ENCODE measurements at regions not wholly inside any gene's neighbourhood (a gene's known extent, or its start where the extent isn't known, plus 50 kb on each side); places are given as distances from the start of the nearest gene placed in this dataset.
"Not testable (repeated sequence)": the region's sequence is repeated elsewhere in the genome, so short reads cannot be mapped to it uniquely, and the experiment has no call there.

DNA sequence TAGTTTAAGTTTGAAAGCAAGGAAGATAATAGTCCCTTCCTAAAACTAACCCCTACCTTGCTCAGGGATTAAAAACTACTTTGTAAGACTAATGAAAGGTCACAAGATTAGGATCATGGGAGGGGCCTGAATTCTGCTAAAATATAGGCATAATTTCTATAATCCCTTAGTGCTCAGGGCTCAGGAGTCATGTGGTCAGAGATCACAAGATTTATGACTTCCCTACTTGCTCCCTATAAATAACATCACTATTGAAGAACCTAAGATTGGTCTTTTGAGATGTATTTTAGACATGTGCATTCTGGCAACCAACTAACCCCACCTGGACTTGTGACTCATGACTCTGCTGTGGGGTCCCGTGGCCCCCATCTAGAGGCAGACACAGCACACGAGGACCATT is 81.1 kb downstream of the STMND1 start:
- DNase-seq (no peak), ATAC-seq (no peak)
- H3K9me3 Mint-ChIP-seq, result no peaks in the 10 kb centered on the region
- no peaks in the 10 kb centered on the region for H3K4me1 Mint-ChIP-seq
- H3K27me3 Mint-ChIP-seq, result peaks cover 2% of the 10 kb centered on the region
- no peak overlapping the region for H3K4me3 Mint-ChIP-seq
- no peak overlapping the region for H3K27ac Mint-ChIP-seq

DNA sequence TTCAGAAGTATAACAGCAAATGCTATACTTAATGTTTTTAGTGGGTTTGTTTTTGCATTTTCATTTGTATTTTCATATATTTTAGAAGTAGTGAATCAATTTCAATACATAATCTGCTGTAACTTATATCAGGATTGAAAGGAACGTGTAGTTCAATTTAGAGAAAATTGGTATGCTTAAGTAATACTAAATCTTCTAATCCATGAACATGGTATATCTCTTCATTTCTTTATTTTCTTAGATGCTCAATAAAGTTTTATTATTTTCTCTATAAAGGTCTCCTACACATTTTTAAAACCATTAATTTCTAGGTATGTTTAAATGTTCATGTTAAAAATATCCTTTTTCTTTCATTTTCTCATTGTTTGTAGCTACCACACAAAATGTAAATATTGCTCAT is 85.1 kb downstream of the STMND1 start:
- DNase-seq, result no peak
- H3K4me1 Mint-ChIP-seq, result no peaks in the 10 kb centered on the region
- no peak overlapping the region for H3K4me3 Mint-ChIP-seq
- no peak overlapping the region for H3K27ac Mint-ChIP-seq
- peaks cover 17% of the 10 kb centered on the region for H3K27me3 Mint-ChIP-seq
- no peak for ATAC-seq
- H3K9me3 Mint-ChIP-seq, result no peaks in the 10 kb centered on the region

DNA sequence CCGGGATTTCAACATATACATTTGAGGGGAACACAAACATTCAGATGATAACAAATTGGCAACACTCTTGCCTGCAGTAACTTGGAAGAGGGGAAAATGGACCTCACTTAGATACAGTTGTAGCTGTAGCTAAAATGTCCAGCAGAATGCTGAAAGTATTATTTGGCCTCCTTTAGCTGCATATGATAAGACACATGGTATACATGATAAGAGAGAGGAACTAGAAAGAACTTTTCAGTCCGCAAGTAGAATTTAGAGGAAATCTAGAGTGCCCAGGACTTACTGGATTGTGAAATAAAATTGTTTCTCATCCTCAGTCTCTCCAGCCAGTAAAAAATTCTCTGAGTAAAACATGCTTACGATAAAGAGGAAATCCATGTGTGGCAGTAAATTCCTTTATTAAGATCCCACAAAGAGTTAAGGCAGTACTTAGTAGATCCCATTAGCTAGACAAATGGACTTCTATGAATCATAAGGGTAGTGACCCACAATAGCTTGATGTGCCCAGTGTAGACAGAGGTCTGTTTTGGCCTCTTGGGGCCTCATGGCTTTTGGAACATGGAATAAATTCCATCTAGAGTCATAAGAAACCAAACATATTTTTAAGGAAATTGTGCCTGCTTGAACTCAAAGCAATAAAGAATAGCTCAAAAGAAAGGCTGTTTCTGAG is 87.9 kb upstream of the RBM24 start:
- Mint-ChIP-seq H3K27ac (no peak overlapping the region), H3K27me3 (peaks cover 12% of the 10 kb centered on the region), H3K4me3 (no peak overlapping the region), H3K4me1 (no peaks in the 10 kb centered on the region), H3K9me3 (no peaks in the 10 kb centered on the region)
- ATAC-seq, result no peak
- DNase-seq, result no peak

- peaks cover 5% of the 10 kb centered on the region for H3K27me3 Mint-ChIP-seq
- H3K27ac Mint-ChIP-seq, result no peak overlapping the region
- no peaks in the 10 kb centered on the region for H3K4me1 Mint-ChIP-seq
- H3K9me3 Mint-ChIP-seq, result peaks cover 0 to 4% of the 10 kb centered on the region in 2 donors
- no peak for DNase-seq
- ATAC-seq, result no peak
- H3K4me3 Mint-ChIP-seq, result no peak overlapping the region
These were observed 83.6 kb upstream of the RBM24 start for GRCh38 chr6:17197607-17198006.

GRCh38 chr6:17200395-17200794 is 80.8 kb upstream of the RBM24 start:
- H3K27ac Mint-ChIP-seq, result no peak overlapping the region
- no peak for DNase-seq
- peaks cover 8% of the 10 kb centered on the region for H3K27me3 Mint-ChIP-seq
- peaks cover 0 to 6% of the 10 kb centered on the region in 2 donors for H3K9me3 Mint-ChIP-seq
- no peak overlapping the region for H3K4me3 Mint-ChIP-seq
- no peak for ATAC-seq
- no peaks in the 10 kb centered on the region for H3K4me1 Mint-ChIP-seq

- Mint-ChIP-seq H3K4me3 (no peak overlapping the region), H3K27ac (no peak overlapping the region), H3K27me3 (peaks cover 8% of the 10 kb centered on the region), H3K9me3 (peaks cover 0 to 6% of the 10 kb centered on the region in 2 donors), H3K4me1 (no peaks in the 10 kb centered on the region)
- ATAC-seq, result no peak
- no peak for DNase-seq
These were observed 78.6 kb upstream of the RBM24 start for GRCh38 chr6:17202526-17202925.

GRCh38 chr6:17204533-17204932 is 76.6 kb upstream of the RBM24 start:
- peaks cover 8% of the 10 kb centered on the region for H3K27me3 Mint-ChIP-seq
- H3K4me1 Mint-ChIP-seq, result no peaks in the 10 kb centered on the region
- H3K9me3 Mint-ChIP-seq, result peaks cover 0 to 6% of the 10 kb centered on the region in 2 donors
- DNase-seq, result no peak
- no peak overlapping the region for H3K27ac Mint-ChIP-seq
- H3K4me3 Mint-ChIP-seq, result no peak overlapping the region
- no peak for ATAC-seq

- Mint-ChIP-seq H3K27ac (no peak overlapping the region), H3K27me3 (peaks cover 8% of the 10 kb centered on the region), H3K4me3 (no peak overlapping the region), H3K4me1 (no peaks in the 10 kb centered on the region), H3K9me3 (peaks cover 0 to 6% of the 10 kb centered on the region in 2 donors)
- DNase-seq (no peak), ATAC-seq (peak; percentile 43)
These were observed 74.5 kb upstream of the RBM24 start for GRCh38 chr6:17206566-17207072.

GRCh38 chr6:17207281-17207680 is 73.9 kb upstream of the RBM24 start:
- no peak for DNase-seq
- Mint-ChIP-seq H3K4me1 (no peaks in the 10 kb centered on the region), H3K27me3 (peaks cover 6% of the 10 kb centered on the region), H3K9me3 (peaks cover 0 to 5% of the 10 kb centered on the region in 2 donors), H3K4me3 (no peak overlapping the region), H3K27ac (no peak overlapping the region)
- no peak for ATAC-seq

- no peaks in the 10 kb centered on the region for H3K9me3 Mint-ChIP-seq
- no peaks in the 10 kb centered on the region for H3K27me3 Mint-ChIP-seq
- H3K4me3 Mint-ChIP-seq, result no peak overlapping the region
- no peak for ATAC-seq
- no peaks in the 10 kb centered on the region for H3K4me1 Mint-ChIP-seq
- no peak overlapping the region for H3K27ac Mint-ChIP-seq
- no peak for DNase-seq
These were observed 70.5 kb upstream of the RBM24 start for GRCh38 chr6:17210683-17211082.

DNA sequence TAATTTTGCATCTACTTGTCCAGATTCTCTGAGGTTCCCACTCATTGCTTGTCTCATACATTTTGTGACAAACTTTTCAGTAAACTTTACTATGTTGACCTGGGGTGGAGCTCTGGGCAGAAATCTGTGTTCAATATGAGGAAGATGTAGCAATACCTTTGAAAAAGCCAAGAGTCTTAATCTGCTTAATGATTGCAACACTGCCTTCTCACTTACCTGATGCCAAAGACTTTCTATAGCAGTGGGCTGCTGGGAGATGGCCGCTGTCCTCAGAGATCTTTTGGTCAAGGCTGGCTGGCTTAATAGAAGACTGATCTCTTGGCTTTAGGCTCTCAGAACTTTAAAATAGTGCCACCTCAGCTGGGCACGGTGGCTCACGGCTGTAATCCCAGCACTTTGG is 70.1 kb upstream of the RBM24 start:
- ATAC-seq, result no peak
- H3K27me3 Mint-ChIP-seq, result no peaks in the 10 kb centered on the region
- H3K4me1 Mint-ChIP-seq, result no peaks in the 10 kb centered on the region
- H3K9me3 Mint-ChIP-seq, result no peaks in the 10 kb centered on the region
- H3K4me3 Mint-ChIP-seq, result no peak overlapping the region
- H3K27ac Mint-ChIP-seq, result no peak overlapping the region
- DNase-seq, result no peak

GRCh38 chr6:17212546-17213371 is 68.4 kb upstream of the RBM24 start:
- Mint-ChIP-seq H3K27ac (peak overlapping the region in 1 of 2 donors; percentile 29), H3K9me3 (peaks cover 0 to 6% of the 10 kb centered on the region in 2 donors), H3K27me3 (no peaks in the 10 kb centered on the region), H3K4me1 (no peaks in the 10 kb centered on the region), H3K4me3 (no peak overlapping the region)
- no peak for DNase-seq
- no peak for ATAC-seq

- no peak overlapping the region for H3K27ac Mint-ChIP-seq
- no peak for ATAC-seq
- peaks cover 0 to 6% of the 10 kb centered on the region in 2 donors for H3K9me3 Mint-ChIP-seq
- DNase-seq, result no peak
- no peaks in the 10 kb centered on the region for H3K4me1 Mint-ChIP-seq
- H3K4me3 Mint-ChIP-seq, result no peak overlapping the region
- H3K27me3 Mint-ChIP-seq, result peaks cover 4% of the 10 kb centered on the region
These were observed 67.1 kb upstream of the RBM24 start for GRCh38 chr6:17214106-17214505.

- H3K9me3 Mint-ChIP-seq, H3K4me1 Mint-ChIP-seq, H3K27ac Mint-ChIP-seq, H3K4me3 Mint-ChIP-seq, ATAC-seq, DNase-seq: not testable (repeated sequence)
- peaks cover 17% of the 10 kb centered on the region for H3K27me3 Mint-ChIP-seq
These were observed 64.2 kb upstream of the RBM24 start for GRCh38 chr6:17216972-17217371.

DNA sequence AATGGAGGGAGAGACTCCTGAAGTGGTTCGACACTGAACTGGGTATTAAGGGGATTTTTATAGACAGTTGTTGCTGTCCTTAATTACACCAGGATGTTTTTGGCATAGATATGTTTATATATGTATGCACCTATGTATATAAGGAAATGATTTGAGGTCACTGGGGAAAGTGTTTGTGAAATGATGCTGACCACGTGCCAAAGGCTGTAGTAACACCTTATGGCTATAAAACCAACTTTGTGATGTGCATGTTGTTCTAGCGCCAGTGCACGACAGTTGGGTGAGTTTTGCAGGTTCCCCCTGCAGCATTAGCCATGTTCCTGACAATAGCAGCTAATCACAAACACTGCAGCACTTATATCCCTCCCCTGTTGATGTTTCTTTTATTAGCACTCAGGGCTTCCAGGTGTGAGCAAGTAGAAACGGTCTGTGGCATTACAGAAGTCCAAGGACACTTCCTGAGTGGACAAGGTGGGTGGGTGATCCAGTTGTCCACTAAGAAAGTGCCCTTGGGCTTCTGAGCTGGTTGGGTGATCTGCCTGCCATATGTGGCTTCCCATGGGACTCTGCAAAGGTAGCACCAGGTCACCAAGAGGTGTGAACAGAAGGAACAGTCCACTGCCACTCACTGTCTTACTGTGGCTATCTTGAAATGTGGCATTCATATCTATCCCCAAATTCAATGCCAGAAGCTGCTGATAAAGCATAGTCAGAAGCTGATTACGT is 63.0 kb upstream of the RBM24 start:
- Mint-ChIP-seq H3K9me3 (peaks cover 0 to 6% of the 10 kb centered on the region in 2 donors), H3K27ac (no peak overlapping the region), H3K4me3 (no peak overlapping the region), H3K27me3 (peaks cover 17% of the 10 kb centered on the region), H3K4me1 (no peaks in the 10 kb centered on the region)
- DNase-seq (no peak), ATAC-seq (no peak)

- Mint-ChIP-seq H3K4me3 (no peak overlapping the region), H3K27ac (no peak overlapping the region), H3K4me1 (no peaks in the 10 kb centered on the region), H3K9me3 (peaks cover 0 to 8% of the 10 kb centered on the region in 2 donors), H3K27me3 (peaks cover 17% of the 10 kb centered on the region)
- DNase-seq, result no peak
- ATAC-seq, result no peak
These were observed 62.4 kb upstream of the RBM24 start for GRCh38 chr6:17218749-17219093.
